Neural cell (in vitro differentiated cells): ENCODE measurements at regions not wholly inside any gene's neighbourhood (a gene's known extent, or its start where the extent isn't known, plus 50 kb on each side); places are given as distances from the start of the nearest gene placed in this dataset.

ENCODE experiments used
- H2AFZ ChIP-seq: fragments of 200-600, 300-800 bp; sonication (generic), shearing (Covaris generic); 2 replicates; pipeline ENCODE4 v1.6.0; 2014; ENCODE audit warnings: low read depth, mild to moderate bottlenecking, antibody characterized with exemption, low read length, moderate library complexity
- H3F3A ChIP-seq: fragments of 200-600 bp; shearing (Covaris generic); 2 replicates; pipeline ENCODE4 v1.6.1; 2016; ENCODE audit warnings: mild to moderate bottlenecking, moderate library complexity, mixed read lengths, antibody characterized with exemption, low read length; ENCODE audit not compliant: insufficient read depth, poor library complexity, severe bottlenecking
- H3K27ac ChIP-seq: fragments of 200-600, 300-800 bp; sonication (generic), shearing (Covaris generic); 2 replicates; pipeline ENCODE4 v1.5.1; 2014; ENCODE audit warnings: mild to moderate bottlenecking, low read length, moderate library complexity
- H3K27me3 ChIP-seq: fragments of 300-800, 200-600 bp; sonication (generic), shearing (Covaris generic); 2 replicates; pipeline ENCODE4 v1.6.0; 2014; ENCODE audit warnings: mild to moderate bottlenecking, low read depth, low read length, moderate library complexity; ENCODE audit not compliant: insufficient read depth
- H3K36me3 ChIP-seq: fragments of 300-800, 200-600 bp; sonication (generic), shearing (Covaris generic); 2 replicates; pipeline ENCODE4 v1.5.1; 2014; ENCODE audit warnings: mild to moderate bottlenecking, antibody characterized with exemption, low read length, moderate library complexity; ENCODE audit not compliant: insufficient read depth
- H3K4me2 ChIP-seq: fragments of 300-800, 200-600 bp; sonication (generic), shearing (Covaris generic); 2 replicates; pipeline ENCODE4 v1.6.0; 2014; ENCODE audit warnings: mild to moderate bottlenecking, low read length
- H3K4me3 ChIP-seq: fragments of 300-800, 200-600 bp; sonication (generic), shearing (Covaris generic); 2 replicates; pipeline ENCODE4 v1.5.1; 2014; ENCODE audit warnings: mild to moderate bottlenecking, low read length, moderate library complexity
- H3K79me2 ChIP-seq: fragments of 200-600 bp; shearing (Covaris generic); replicated peaks from 2 replicates; pipeline ENCODE4 v1.6.0; 2014; ENCODE audit warnings: mild to moderate bottlenecking, low read length, moderate library complexity; ENCODE audit not compliant: insufficient read depth
- H3K9ac ChIP-seq: fragments of 300-800, 200-600 bp; sonication (generic), shearing (Covaris generic); 2 replicates; pipeline ENCODE4 v1.6.1; 2016; ENCODE audit warnings: mild to moderate bottlenecking, low read length, mixed read lengths
- H3K9me2 ChIP-seq: fragments of 200-600 bp; shearing (Covaris generic); 2 replicates; pipeline ENCODE4 v1.6.1; 2016; ENCODE audit warnings: mild to moderate bottlenecking, low read length, mixed read lengths; ENCODE audit not compliant: insufficient read depth
- H3K9me3 ChIP-seq: fragments of 200-600, 300-800 bp; sonication (generic), shearing (Covaris generic); 2 replicates; pipeline ENCODE4 v1.6.1; 2016; ENCODE audit warnings: mild to moderate bottlenecking, mixed run types, low read length, moderate library complexity, mixed read lengths
- H4K20me1 ChIP-seq: fragments of 200-600 bp; shearing (Covaris generic); 2 replicates; pipeline ENCODE4 v1.6.1; 2016; ENCODE audit warnings: mild to moderate bottlenecking, mixed run types; ENCODE audit not compliant: insufficient read depth
- EP300 ChIP-seq: fragments of 450-650 bp; conservative IDR thresholded peaks from 2 replicates; pipeline ENCODE4 v1.6.1; 2014; ENCODE audit warnings: antibody characterized with exemption, mild to moderate bottlenecking, moderate library complexity; ENCODE audit not compliant: poor library complexity, severe bottlenecking
- EZH2 ChIP-seq: fragments of 200-600, 300-800 bp; shearing (Covaris generic), sonication (generic); IDR thresholded peaks from 2 replicates; pipeline ENCODE4 v1.6.1; 2014; ENCODE audit warnings: antibody characterized with exemption, low read length, borderline replicate concordance, mild to moderate bottlenecking; ENCODE audit not compliant: insufficient read depth, poor library complexity, severe bottlenecking
- MXI1 ChIP-seq: fragments of 450-650 bp; conservative IDR thresholded peaks from 2 replicates; pipeline ENCODE4 v1.6.1; 2014; ENCODE audit warnings: antibody characterized with exemption, mild to moderate bottlenecking; ENCODE audit not compliant: poor library complexity, severe bottlenecking
- POLR2AphosphoS5 ChIP-seq: IDR thresholded peaks from 2 replicates; pipeline ENCODE4 v1.6.1; 2012
- RAD21 ChIP-seq: fragments of 450-650 bp; conservative IDR thresholded peaks from 2 replicates; pipeline ENCODE4 v1.6.1; 2014; ENCODE audit warnings: antibody characterized with exemption, mild to moderate bottlenecking, moderate library complexity
- SMC3 ChIP-seq: fragments of 450-650 bp; conservative IDR thresholded peaks from 2 replicates; pipeline ENCODE4 v1.6.1; 2014; ENCODE audit warnings: antibody characterized with exemption, mild to moderate bottlenecking, moderate library complexity; ENCODE audit not compliant: poor library complexity
- TAF1 ChIP-seq: IDR thresholded peaks from 2 replicates; pipeline ENCODE4 v1.6.1; 2012; ENCODE audit warnings: low read depth
- TF ChIP-seq, protein P1 (sequence below): fragments of 450-650 bp; IDR thresholded peaks from 2 replicates; pipeline ENCODE4 v1.5.1; 2014; ENCODE audit warnings: antibody characterized with exemption, mild to moderate bottlenecking, moderate library complexity; ENCODE audit not compliant: poor library complexity, severe bottlenecking
- TF ChIP-seq, protein P2 (sequence below): IDR thresholded peaks from 2 replicates; pipeline ENCODE4 v1.6.1; 2012; ENCODE audit warnings: borderline replicate concordance

DNA sequence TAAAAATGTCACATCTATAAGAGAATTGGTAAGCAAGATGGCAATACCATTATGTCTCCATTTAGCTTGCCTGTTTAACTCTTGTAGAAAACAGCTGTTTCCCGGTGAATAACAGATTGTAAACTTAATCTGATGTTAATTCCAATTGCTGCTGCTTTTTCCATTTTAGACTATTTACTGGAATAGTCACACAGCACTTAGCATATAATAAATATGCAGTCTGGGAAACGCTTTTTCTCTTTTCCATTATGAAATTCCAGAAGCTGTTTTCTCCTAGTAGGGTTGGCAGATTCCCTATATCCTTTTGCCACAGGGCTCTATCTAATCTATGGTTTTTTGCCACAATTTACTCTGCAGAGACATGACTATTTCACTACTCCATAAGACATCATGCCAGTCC is 148.0 kb downstream of the CEMIP2 start:
- Histone ChIP-seq H3K27me3 (no peaks in the 10 kb centered on the region), H3K27ac (no peak overlapping the region), H3F3A (no peaks in the 10 kb centered on the region), H4K20me1 (no peaks in the 10 kb centered on the region), H3K79me2 (no peaks in the 10 kb centered on the region), H3K4me2 (no peak overlapping the region), H3K36me3 (no peaks in the 10 kb centered on the region), H3K4me3 (no peak overlapping the region), H3K9me2 (no peaks in the 10 kb centered on the region), H3K9ac (no peak overlapping the region), H2AFZ (no peak overlapping the region), H3K9me3 (no peaks in the 10 kb centered on the region)
- TF ChIP-seq EP300 (no peak), EZH2 (no peak), POLR2AphosphoS5 (no peak), RAD21 (no peak), SMC3 (no peak)
- TF ChIP-seq, protein P1, sequence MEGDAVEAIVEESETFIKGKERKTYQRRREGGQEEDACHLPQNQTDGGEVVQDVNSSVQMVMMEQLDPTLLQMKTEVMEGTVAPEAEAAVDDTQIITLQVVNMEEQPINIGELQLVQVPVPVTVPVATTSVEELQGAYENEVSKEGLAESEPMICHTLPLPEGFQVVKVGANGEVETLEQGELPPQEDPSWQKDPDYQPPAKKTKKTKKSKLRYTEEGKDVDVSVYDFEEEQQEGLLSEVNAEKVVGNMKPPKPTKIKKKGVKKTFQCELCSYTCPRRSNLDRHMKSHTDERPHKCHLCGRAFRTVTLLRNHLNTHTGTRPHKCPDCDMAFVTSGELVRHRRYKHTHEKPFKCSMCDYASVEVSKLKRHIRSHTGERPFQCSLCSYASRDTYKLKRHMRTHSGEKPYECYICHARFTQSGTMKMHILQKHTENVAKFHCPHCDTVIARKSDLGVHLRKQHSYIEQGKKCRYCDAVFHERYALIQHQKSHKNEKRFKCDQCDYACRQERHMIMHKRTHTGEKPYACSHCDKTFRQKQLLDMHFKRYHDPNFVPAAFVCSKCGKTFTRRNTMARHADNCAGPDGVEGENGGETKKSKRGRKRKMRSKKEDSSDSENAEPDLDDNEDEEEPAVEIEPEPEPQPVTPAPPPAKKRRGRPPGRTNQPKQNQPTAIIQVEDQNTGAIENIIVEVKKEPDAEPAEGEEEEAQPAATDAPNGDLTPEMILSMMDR, result no peak
- TF ChIP-seq, protein P2, sequence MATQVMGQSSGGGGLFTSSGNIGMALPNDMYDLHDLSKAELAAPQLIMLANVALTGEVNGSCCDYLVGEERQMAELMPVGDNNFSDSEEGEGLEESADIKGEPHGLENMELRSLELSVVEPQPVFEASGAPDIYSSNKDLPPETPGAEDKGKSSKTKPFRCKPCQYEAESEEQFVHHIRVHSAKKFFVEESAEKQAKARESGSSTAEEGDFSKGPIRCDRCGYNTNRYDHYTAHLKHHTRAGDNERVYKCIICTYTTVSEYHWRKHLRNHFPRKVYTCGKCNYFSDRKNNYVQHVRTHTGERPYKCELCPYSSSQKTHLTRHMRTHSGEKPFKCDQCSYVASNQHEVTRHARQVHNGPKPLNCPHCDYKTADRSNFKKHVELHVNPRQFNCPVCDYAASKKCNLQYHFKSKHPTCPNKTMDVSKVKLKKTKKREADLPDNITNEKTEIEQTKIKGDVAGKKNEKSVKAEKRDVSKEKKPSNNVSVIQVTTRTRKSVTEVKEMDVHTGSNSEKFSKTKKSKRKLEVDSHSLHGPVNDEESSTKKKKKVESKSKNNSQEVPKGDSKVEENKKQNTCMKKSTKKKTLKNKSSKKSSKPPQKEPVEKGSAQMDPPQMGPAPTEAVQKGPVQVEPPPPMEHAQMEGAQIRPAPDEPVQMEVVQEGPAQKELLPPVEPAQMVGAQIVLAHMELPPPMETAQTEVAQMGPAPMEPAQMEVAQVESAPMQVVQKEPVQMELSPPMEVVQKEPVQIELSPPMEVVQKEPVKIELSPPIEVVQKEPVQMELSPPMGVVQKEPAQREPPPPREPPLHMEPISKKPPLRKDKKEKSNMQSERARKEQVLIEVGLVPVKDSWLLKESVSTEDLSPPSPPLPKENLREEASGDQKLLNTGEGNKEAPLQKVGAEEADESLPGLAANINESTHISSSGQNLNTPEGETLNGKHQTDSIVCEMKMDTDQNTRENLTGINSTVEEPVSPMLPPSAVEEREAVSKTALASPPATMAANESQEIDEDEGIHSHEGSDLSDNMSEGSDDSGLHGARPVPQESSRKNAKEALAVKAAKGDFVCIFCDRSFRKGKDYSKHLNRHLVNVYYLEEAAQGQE, result no peak

- H2AFZ ChIP-seq, result no peak overlapping the region
- H3K4me2 ChIP-seq, result no peak overlapping the region
- H3K36me3 ChIP-seq, result no peaks in the 10 kb centered on the region
- no peak overlapping the region for H3K9ac ChIP-seq
- no peaks in the 10 kb centered on the region for H3K27me3 ChIP-seq
- H3K27ac ChIP-seq, result no peak overlapping the region
- no peaks in the 10 kb centered on the region for H3K9me2 ChIP-seq
- no peaks in the 10 kb centered on the region for H3F3A ChIP-seq
- no peaks in the 10 kb centered on the region for H3K9me3 ChIP-seq
- no peak overlapping the region for H3K4me3 ChIP-seq
- H4K20me1 ChIP-seq, result no peaks in the 10 kb centered on the region
- TF ChIP-seq MXI1, result no peak
- TF ChIP-seq EZH2, result no peak
- TF ChIP-seq, protein P1, result no peak
- TF ChIP-seq, protein P2, result no peak
- no peak for TF ChIP-seq SMC3
- no peak for TF ChIP-seq RAD21
- TF ChIP-seq TAF1, result no peak
- no peak for TF ChIP-seq EP300
- no peak for TF ChIP-seq POLR2AphosphoS5
- no peaks in the 10 kb centered on the region for H3K79me2 ChIP-seq
Observed at GRCh38 chr9:71619926-71620325, 148.4 kb downstream of the CEMIP2 start.
